ENCODE measurements at regions not wholly inside any gene's neighbourhood (a gene's known extent, or its start where the extent isn't known, plus 50 kb on each side); places are given as distances from the start of the nearest gene placed in this dataset.

- TF ChIP-seq, protein P1, sequence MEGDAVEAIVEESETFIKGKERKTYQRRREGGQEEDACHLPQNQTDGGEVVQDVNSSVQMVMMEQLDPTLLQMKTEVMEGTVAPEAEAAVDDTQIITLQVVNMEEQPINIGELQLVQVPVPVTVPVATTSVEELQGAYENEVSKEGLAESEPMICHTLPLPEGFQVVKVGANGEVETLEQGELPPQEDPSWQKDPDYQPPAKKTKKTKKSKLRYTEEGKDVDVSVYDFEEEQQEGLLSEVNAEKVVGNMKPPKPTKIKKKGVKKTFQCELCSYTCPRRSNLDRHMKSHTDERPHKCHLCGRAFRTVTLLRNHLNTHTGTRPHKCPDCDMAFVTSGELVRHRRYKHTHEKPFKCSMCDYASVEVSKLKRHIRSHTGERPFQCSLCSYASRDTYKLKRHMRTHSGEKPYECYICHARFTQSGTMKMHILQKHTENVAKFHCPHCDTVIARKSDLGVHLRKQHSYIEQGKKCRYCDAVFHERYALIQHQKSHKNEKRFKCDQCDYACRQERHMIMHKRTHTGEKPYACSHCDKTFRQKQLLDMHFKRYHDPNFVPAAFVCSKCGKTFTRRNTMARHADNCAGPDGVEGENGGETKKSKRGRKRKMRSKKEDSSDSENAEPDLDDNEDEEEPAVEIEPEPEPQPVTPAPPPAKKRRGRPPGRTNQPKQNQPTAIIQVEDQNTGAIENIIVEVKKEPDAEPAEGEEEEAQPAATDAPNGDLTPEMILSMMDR (optimal IDR thresholded peaks at IDR 0.05 in 1 of 3, IDR thresholded peaks at IDR 0.05 in 1 of 3, conservative IDR thresholded peaks at IDR 0.05 in 1 of 3; ENCODE audit: extremely low read depth in 1 of 3, insufficient read depth in 2 of 3, low read length in 3 of 3), result no peak
- TF ChIP-seq EZH2 (IDR thresholded peaks at IDR 0.05; ENCODE audit: low read length), result no peak
These were observed 196.0 kb downstream of the CALCRL start for GRCh38 chr2:187252063-187252462.

All from keratinocyte (primary cell).